ENCODE measurements at regions not wholly inside any gene's neighbourhood (a gene's known extent, or its start where the extent isn't known, plus 50 kb on each side); places are given as distances from the start of the nearest gene placed in this dataset.
"Not testable (repeated sequence)": the region's sequence is repeated elsewhere in the genome, so short reads cannot be mapped to it uniquely, and the experiment has no call there.

- TF ChIP-seq, protein P1, sequence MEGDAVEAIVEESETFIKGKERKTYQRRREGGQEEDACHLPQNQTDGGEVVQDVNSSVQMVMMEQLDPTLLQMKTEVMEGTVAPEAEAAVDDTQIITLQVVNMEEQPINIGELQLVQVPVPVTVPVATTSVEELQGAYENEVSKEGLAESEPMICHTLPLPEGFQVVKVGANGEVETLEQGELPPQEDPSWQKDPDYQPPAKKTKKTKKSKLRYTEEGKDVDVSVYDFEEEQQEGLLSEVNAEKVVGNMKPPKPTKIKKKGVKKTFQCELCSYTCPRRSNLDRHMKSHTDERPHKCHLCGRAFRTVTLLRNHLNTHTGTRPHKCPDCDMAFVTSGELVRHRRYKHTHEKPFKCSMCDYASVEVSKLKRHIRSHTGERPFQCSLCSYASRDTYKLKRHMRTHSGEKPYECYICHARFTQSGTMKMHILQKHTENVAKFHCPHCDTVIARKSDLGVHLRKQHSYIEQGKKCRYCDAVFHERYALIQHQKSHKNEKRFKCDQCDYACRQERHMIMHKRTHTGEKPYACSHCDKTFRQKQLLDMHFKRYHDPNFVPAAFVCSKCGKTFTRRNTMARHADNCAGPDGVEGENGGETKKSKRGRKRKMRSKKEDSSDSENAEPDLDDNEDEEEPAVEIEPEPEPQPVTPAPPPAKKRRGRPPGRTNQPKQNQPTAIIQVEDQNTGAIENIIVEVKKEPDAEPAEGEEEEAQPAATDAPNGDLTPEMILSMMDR (IDR thresholded peaks at IDR 0.05; ENCODE audit: insufficient read depth, low read length, poor library complexity, severe bottlenecking) = not testable (repeated sequence)
- not testable (repeated sequence) for TF ChIP-seq EZH2phosphoT487 (conservative IDR thresholded peaks at IDR 0.05; ENCODE audit: low read length)
Observed at GRCh38 chr9:66261576-66261975, 524.6 kb downstream of the FOXD4L4 start.
